ENCODE measurements at regions not wholly inside any gene's neighbourhood (a gene's known extent, or its start where the extent isn't known, plus 50 kb on each side); places are given as distances from the start of the nearest gene placed in this dataset.

DNA sequence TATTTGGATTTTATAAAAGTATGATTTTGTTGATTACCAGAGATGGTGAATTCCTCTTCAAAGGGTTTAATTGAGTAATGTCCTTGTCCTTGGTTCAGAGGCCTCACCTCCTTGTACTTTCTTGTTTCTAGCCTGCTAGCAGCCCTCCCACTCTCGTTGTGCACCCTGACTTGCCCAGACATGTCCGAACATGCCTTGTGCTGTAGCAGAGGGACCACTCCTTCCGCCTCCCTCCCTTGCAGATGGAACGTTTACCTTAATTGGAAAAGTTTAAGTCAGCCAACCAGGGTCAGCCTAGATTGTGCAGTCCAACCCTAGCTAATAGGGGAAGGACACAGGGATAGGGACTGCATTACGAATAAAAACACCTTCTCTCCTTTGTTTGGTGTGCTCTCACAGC is 406.9 kb upstream of the NMUR2 start (continued):
- TF ChIP-seq, protein P1, sequence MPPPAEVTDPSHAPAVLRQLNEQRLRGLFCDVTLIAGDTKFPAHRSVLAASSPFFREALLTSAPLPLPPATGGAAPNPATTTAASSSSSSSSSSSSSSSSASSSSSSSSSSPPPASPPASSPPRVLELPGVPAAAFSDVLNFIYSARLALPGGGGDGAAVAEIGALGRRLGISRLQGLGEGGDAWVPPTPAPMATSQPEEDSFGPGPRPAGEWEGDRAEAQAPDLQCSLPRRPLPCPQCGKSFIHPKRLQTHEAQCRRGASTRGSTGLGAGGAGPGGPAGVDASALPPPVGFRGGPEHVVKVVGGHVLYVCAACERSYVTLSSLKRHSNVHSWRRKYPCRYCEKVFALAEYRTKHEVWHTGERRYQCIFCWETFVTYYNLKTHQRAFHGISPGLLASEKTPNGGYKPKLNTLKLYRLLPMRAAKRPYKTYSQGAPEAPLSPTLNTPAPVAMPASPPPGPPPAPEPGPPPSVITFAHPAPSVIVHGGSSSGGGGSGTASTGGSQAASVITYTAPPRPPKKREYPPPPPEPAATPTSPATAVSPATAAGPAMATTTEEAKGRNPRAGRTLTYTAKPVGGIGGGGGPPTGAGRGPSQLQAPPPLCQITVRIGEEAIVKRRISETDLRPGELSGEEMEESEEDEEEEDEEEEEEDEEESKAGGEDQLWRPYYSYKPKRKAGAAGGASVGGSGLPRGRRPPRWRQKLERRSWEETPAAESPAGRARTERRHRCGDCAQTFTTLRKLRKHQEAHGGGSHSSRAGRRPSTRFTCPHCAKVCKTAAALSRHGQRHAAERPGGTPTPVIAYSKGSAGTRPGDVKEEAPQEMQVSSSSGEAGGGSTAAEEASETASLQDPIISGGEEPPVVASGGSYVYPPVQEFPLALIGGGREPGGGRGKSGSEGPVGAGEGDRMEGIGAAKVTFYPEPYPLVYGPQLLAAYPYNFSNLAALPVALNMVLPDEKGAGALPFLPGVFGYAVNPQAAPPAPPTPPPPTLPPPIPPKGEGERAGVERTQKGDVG (CRISPR knock-in tag; IDR thresholded peaks at IDR 0.05): no peak

DNA sequence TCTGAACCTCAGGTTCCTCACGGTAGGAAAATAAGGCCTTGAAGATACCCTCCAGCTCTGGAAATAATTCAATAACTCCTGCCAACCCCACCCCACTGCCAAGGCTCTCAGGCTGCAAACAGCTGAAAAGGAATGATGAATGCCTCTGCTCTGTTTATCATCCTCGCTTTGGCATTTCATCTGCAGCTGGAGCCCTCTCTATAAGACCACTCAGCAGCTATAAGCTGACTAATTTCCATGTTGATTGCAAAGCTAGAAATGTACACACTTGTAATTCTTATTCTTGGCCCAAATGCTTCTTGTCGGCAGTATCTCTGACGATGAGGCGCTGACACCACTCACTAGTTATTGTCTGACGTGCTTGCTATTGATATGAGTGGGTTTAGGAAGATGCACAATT is 408.4 kb upstream of the NMUR2 start:
- Histone ChIP-seq H3K4me3 (no peak overlapping the region), H3K27me3 (replicated peaks in 1 of 2; ENCODE audit: control insufficient read depth in 2 of 2, insufficient read depth in 2 of 2, low read length in 1 of 2) (no peaks in the 10 kb centered on the region), H2AFZ (ENCODE audit: control insufficient read depth, low read depth, low read length) (no peak overlapping the region), H3K9ac (ENCODE audit: control insufficient read depth, insufficient read depth, low read length) (no peak overlapping the region), H4K20me1 (ENCODE audit: control insufficient read depth, insufficient read depth) (no peaks in the 10 kb centered on the region), H3K9me3 (replicated peaks; ENCODE audit: control insufficient read depth, insufficient read depth, low read length) (peaks cover 1% of the 10 kb centered on the region; the same call in 2 of the 3 replicates), H3K4me2 (ENCODE audit: control insufficient read depth, insufficient read depth) (no peak overlapping the region), H3K27ac (ENCODE audit: control insufficient read depth, insufficient read depth) (no peak overlapping the region), H3K36me3 (ENCODE audit: control insufficient read depth in 2 of 2, insufficient read depth in 2 of 2, low read length in 1 of 2) (no peaks in the 10 kb centered on the region), H3K79me2 (ENCODE audit: control insufficient read depth, insufficient read depth, low read length) (no peaks in the 10 kb centered on the region), H3K4me1 (ENCODE audit: control insufficient read depth, insufficient read depth, low read length) (no peaks in the 10 kb centered on the region)
- ATAC-seq: no peak
- 72% methylated on average over 6 of the region's 6 CpGs for WGBS (ENCODE audit: insufficient coverage, insufficient replicate concordance, low lambda C conversion rate, missing lambda C conversion rate)
- RAD21 ChIA-PET (ENCODE audit: unreplicated experiment): no interaction called here
- CTCF ChIA-PET: interaction anchor here (0.9 kb wide), 1 partner anchor 8 kb away, joined by 3 read pairs; no protein-coding TSS in a partner anchor
- no peak for FAIRE-seq
- intact Hi-C loops (cut with micrococcal nuclease; ENCODE audit: unreplicated experiment) (no loop called here), in situ Hi-C loops (cut with MboI) (no loop called here)
- POLR2A ChIA-PET: no interaction called here
- no TSS peak for BruUV-seq (replicated peaks)
- SMC1A ChIA-PET (ENCODE audit: uncharacterized antibody, unreplicated experiment): no interaction called here
- DNase-seq (ENCODE audit: low read depth, low spot score): no peak
- TF ChIP-seq SMAD5 (IDR thresholded peaks at IDR 0.05; ENCODE audit: low read depth) (no peak), CHD2 (IDR thresholded peaks at IDR 0.05; ENCODE audit: borderline replicate concordance, low read depth, low read length) (no peak), RUNX3 (IDR thresholded peaks at IDR 0.05; ENCODE audit: low read length) (no peak), RAD21 (IDR thresholded peaks at IDR 0.05; ENCODE audit: insufficient read depth, low read depth, low read length) (no peak), IKZF1 (conservative IDR thresholded peaks at IDR 0.05) (no peak), NRF1 (conservative IDR thresholded peaks at IDR 0.05; ENCODE audit: low read depth, low read length) (no peak)
- TF ChIP-seq, protein P2, sequence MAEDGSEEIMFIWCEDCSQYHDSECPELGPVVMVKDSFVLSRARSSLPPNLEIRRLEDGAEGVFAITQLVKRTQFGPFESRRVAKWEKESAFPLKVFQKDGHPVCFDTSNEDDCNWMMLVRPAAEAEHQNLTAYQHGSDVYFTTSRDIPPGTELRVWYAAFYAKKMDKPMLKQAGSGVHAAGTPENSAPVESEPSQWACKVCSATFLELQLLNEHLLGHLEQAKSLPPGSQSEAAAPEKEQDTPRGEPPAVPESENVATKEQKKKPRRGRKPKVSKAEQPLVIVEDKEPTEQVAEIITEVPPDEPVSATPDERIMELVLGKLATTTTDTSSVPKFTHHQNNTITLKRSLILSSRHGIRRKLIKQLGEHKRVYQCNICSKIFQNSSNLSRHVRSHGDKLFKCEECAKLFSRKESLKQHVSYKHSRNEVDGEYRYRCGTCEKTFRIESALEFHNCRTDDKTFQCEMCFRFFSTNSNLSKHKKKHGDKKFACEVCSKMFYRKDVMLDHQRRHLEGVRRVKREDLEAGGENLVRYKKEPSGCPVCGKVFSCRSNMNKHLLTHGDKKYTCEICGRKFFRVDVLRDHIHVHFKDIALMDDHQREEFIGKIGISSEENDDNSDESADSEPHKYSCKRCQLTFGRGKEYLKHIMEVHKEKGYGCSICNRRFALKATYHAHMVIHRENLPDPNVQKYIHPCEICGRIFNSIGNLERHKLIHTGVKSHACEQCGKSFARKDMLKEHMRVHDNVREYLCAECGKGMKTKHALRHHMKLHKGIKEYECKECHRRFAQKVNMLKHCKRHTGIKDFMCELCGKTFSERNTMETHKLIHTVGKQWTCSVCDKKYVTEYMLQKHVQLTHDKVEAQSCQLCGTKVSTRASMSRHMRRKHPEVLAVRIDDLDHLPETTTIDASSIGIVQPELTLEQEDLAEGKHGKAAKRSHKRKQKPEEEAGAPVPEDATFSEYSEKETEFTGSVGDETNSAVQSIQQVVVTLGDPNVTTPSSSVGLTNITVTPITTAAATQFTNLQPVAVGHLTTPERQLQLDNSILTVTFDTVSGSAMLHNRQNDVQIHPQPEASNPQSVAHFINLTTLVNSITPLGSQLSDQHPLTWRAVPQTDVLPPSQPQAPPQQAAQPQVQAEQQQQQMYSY (CRISPR knock-in tag; IDR thresholded peaks at IDR 0.05): no peak
- TF ChIP-seq, protein P3, sequence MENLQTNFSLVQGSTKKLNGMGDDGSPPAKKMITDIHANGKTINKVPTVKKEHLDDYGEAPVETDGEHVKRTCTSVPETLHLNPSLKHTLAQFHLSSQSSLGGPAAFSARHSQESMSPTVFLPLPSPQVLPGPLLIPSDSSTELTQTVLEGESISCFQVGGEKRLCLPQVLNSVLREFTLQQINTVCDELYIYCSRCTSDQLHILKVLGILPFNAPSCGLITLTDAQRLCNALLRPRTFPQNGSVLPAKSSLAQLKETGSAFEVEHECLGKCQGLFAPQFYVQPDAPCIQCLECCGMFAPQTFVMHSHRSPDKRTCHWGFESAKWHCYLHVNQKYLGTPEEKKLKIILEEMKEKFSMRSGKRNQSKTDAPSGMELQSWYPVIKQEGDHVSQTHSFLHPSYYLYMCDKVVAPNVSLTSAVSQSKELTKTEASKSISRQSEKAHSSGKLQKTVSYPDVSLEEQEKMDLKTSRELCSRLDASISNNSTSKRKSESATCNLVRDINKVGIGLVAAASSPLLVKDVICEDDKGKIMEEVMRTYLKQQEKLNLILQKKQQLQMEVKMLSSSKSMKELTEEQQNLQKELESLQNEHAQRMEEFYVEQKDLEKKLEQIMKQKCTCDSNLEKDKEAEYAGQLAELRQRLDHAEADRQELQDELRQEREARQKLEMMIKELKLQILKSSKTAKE (IDR thresholded peaks at IDR 0.05; ENCODE audit: low read depth, poor library complexity, severe bottlenecking): no peak
- TF ChIP-seq, protein P4, sequence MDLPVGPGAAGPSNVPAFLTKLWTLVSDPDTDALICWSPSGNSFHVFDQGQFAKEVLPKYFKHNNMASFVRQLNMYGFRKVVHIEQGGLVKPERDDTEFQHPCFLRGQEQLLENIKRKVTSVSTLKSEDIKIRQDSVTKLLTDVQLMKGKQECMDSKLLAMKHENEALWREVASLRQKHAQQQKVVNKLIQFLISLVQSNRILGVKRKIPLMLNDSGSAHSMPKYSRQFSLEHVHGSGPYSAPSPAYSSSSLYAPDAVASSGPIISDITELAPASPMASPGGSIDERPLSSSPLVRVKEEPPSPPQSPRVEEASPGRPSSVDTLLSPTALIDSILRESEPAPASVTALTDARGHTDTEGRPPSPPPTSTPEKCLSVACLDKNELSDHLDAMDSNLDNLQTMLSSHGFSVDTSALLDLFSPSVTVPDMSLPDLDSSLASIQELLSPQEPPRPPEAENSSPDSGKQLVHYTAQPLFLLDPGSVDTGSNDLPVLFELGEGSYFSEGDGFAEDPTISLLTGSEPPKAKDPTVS (IDR thresholded peaks at IDR 0.05; ENCODE audit: low read depth, low read length): no peak
